ENCODE measurements at regions not wholly inside any gene's neighbourhood (a gene's known extent, or its start where the extent isn't known, plus 50 kb on each side); places are given as distances from the start of the nearest gene placed in this dataset.

DNA sequence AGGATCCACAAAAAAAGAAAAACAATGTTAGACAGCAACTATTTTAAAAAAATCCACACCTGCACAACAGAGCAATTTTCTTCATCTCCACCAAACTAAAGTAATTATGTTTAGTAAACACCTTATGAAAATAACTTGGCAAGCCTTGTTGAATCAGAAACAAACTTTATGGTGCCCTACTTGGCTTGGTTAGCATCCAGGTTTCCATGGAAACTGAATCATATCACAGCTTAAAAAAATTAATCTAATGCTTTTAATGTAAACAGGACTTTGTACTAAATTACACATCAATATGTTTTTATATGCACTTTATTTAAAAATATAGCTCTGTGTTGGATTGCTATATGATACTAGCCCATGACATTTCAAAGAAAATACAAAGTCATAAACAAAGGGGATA, 1882.4 kb downstream of the SUCLG1 start:
- H3K4me1 ChIP-seq (ENCODE audit: control insufficient read depth, insufficient read depth, low read length): no peaks in the 10 kb centered on the region
- H3K36me3 ChIP-seq (ENCODE audit: control insufficient read depth, insufficient read depth, low read length): no peaks in the 10 kb centered on the region
- no peaks in the 10 kb centered on the region for H3K9me3 ChIP-seq (replicated peaks; ENCODE audit: control insufficient read depth, low read depth, low read length)
- no peaks in the 10 kb centered on the region for H3K27me3 ChIP-seq (ENCODE audit: control insufficient read depth, insufficient read depth, low read length)
- no peak overlapping the region for H3K4me3 ChIP-seq (ENCODE audit: low read length)
- no peak for DNase-seq
- H3K27ac ChIP-seq (ENCODE audit: low read length): no peak overlapping the region

GRCh38 chr2:82539280-82539621, 1919.8 kb downstream of the SUCLG1 start:
- Histone ChIP-seq H3K27me3 (ENCODE audit: control insufficient read depth, insufficient read depth, low read length) (no peaks in the 10 kb centered on the region), H3K36me3 (ENCODE audit: control insufficient read depth, insufficient read depth, low read length) (no peaks in the 10 kb centered on the region), H3K4me1 (ENCODE audit: control insufficient read depth, insufficient read depth, low read length) (no peaks in the 10 kb centered on the region), H3K9me3 (replicated peaks; ENCODE audit: control insufficient read depth, low read depth, low read length) (no peaks in the 10 kb centered on the region), H3K4me3 (ENCODE audit: low read length) (no peak overlapping the region), H3K27ac (ENCODE audit: low read length) (no peak overlapping the region)
- DNase-seq: peak; percentile 2
- no CpG with 5 or more reads among the region's 3 CpGs for WGBS (ENCODE audit: insufficient coverage)

DNA sequence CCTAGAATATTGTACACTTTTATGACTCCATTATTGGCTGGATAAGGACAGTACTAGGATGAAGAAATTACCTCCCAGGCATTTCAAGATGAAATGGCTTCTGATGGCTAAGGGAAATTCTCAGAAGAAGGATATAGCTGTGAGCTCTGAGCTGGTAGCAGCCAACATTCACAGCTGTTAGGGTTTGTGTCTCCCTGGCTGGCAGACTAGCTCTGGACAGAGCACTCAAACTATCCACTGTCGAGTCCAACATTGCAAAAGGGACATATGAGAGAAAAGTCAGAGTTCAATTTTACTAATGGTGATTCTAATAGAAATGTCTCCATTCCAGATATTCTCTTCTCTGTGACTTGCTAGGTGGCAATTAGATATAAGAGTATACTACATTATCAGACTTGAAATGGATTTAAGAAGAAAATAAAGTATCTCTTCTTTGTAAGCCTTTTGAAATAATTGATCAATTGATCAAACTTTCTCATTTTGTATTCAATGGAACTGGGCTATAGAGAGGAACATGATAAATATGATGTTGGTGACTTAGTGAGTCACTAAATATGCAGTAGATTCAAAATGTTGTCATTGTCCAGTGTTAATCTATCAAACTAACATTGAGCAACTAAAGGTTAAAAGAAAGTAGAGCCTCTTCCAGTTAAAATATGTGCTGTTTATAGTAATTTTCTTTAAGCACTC, 1920.3 kb downstream of the SUCLG1 start:
- Histone ChIP-seq H3K9me3 (replicated peaks; ENCODE audit: control insufficient read depth, low read depth, low read length) (no peaks in the 10 kb centered on the region), H3K27ac (ENCODE audit: low read length) (no peak overlapping the region), H3K36me3 (ENCODE audit: control insufficient read depth, insufficient read depth, low read length) (no peaks in the 10 kb centered on the region), H3K4me3 (ENCODE audit: low read length) (no peak overlapping the region), H3K4me1 (ENCODE audit: control insufficient read depth, insufficient read depth, low read length) (no peaks in the 10 kb centered on the region), H3K27me3 (ENCODE audit: control insufficient read depth, insufficient read depth, low read length) (no peaks in the 10 kb centered on the region)
- peak; percentile 12 for DNase-seq
- no CpG with 5 or more reads among the region's 1 CpG for WGBS (ENCODE audit: insufficient coverage)

- Histone ChIP-seq H3K36me3 (ENCODE audit: control insufficient read depth, insufficient read depth, low read length) (no peaks in the 10 kb centered on the region), H3K27ac (ENCODE audit: low read length) (no peak overlapping the region), H3K9me3 (replicated peaks; ENCODE audit: control insufficient read depth, low read depth, low read length) (no peaks in the 10 kb centered on the region), H3K27me3 (ENCODE audit: control insufficient read depth, insufficient read depth, low read length) (no peaks in the 10 kb centered on the region), H3K4me3 (ENCODE audit: low read length) (no peak overlapping the region), H3K4me1 (ENCODE audit: control insufficient read depth, insufficient read depth, low read length) (no peaks in the 10 kb centered on the region)
- DNase-seq: no peak
- WGBS (ENCODE audit: insufficient coverage): no CpG with 5 or more reads among the region's 8 CpGs
These were observed 1930.8 kb downstream of the SUCLG1 start for GRCh38 chr2:82528288-82528687.

- H3K4me1 ChIP-seq (ENCODE audit: control insufficient read depth, insufficient read depth, low read length): no peaks in the 10 kb centered on the region
- H3K36me3 ChIP-seq (ENCODE audit: control insufficient read depth, insufficient read depth, low read length): no peaks in the 10 kb centered on the region
- no peak overlapping the region for H3K4me3 ChIP-seq (ENCODE audit: low read length)
- no peaks in the 10 kb centered on the region for H3K27me3 ChIP-seq (ENCODE audit: control insufficient read depth, insufficient read depth, low read length)
- DNase-seq: no peak
- no peak overlapping the region for H3K27ac ChIP-seq (ENCODE audit: low read length)
- WGBS (ENCODE audit: insufficient coverage): 100% methylated on average over 6 of the region's 12 CpGs
- no peaks in the 10 kb centered on the region for H3K9me3 ChIP-seq (replicated peaks; ENCODE audit: control insufficient read depth, low read depth, low read length)
These were observed 1932.0 kb downstream of the SUCLG1 start for GRCh38 chr2:82527124-82527523.

DNA sequence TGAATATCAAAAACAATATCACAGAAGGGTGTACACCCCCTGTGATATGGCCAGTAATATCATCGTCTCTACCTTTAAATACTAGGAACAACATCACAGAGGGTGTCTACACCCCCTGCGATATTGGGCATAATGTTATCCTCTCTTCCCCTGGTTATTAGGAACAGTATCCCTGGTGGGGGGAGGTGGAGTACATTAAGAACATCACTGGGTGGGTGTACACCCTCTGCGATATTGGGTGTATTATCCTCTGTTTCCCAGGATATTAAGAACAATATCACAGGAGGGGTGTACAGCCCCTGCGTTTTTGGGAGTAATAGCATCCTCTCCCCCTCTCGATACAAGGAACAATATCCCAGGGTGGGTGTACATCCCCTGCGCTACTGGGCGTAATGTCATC, 1932.8 kb downstream of the SUCLG1 start:
- no CpG with 5 or more reads among the region's 7 CpGs for WGBS (ENCODE audit: insufficient coverage)
- no peak for DNase-seq
- no peak overlapping the region for H3K27ac ChIP-seq (ENCODE audit: low read length)
- no peaks in the 10 kb centered on the region for H3K9me3 ChIP-seq (replicated peaks; ENCODE audit: control insufficient read depth, low read depth, low read length)
- no peaks in the 10 kb centered on the region for H3K4me1 ChIP-seq (ENCODE audit: control insufficient read depth, insufficient read depth, low read length)
- H3K36me3 ChIP-seq (ENCODE audit: control insufficient read depth, insufficient read depth, low read length): no peaks in the 10 kb centered on the region
- no peak overlapping the region for H3K4me3 ChIP-seq (ENCODE audit: low read length)
- no peaks in the 10 kb centered on the region for H3K27me3 ChIP-seq (ENCODE audit: control insufficient read depth, insufficient read depth, low read length)

DNA sequence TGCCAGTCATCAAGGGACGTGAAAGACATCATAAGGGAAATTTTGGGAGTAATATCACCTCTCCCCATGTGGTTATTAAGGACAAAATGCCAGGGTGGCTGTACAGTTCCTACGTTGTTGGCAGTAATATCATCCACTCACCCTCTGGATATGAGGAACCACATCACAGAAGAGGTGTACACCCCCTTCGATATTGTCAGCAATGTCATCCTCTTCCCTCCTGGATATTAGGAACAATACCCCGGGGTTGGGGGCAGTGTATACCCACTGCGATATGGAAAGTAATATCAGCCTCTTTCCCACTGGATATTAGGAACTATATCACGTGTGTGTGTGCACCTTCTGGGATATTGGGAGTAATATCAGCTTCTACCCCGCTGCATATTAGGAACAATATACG, 1933.3 kb downstream of the SUCLG1 start:
- 86% methylated on average over 4 of the region's 8 CpGs for WGBS (ENCODE audit: insufficient coverage)
- H3K36me3 ChIP-seq (ENCODE audit: control insufficient read depth, insufficient read depth, low read length): no peaks in the 10 kb centered on the region
- H3K27me3 ChIP-seq (ENCODE audit: control insufficient read depth, insufficient read depth, low read length): no peaks in the 10 kb centered on the region
- H3K4me1 ChIP-seq (ENCODE audit: control insufficient read depth, insufficient read depth, low read length): no peaks in the 10 kb centered on the region
- H3K9me3 ChIP-seq (replicated peaks; ENCODE audit: control insufficient read depth, low read depth, low read length): no peaks in the 10 kb centered on the region
- no peak overlapping the region for H3K27ac ChIP-seq (ENCODE audit: low read length)
- DNase-seq: no peak
- H3K4me3 ChIP-seq (ENCODE audit: low read length): no peak overlapping the region

DNA sequence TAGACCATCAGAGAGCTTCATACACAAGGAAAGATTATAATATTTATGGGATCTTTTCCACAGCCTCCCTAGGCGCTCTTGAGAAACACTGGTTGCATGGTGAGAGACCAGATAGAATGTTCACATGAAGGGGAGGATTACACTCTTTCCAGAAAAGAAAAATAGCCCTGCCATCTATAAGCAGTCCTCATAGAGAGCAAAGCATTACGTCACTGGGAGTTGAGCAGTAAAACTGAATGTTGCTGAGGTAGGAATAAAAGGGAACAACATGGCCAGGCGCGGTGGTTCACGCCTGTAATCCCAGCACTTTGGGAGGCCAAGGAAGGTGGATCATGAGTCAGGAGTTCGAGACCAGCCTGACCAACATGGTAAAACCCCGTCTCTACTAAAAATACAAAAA, 1934.3 kb downstream of the SUCLG1 start:
- Histone ChIP-seq H3K4me3 (ENCODE audit: low read length) (no peak overlapping the region), H3K27me3 (ENCODE audit: control insufficient read depth, insufficient read depth, low read length) (no peaks in the 10 kb centered on the region), H3K9me3 (replicated peaks; ENCODE audit: control insufficient read depth, low read depth, low read length) (no peaks in the 10 kb centered on the region), H3K4me1 (ENCODE audit: control insufficient read depth, insufficient read depth, low read length) (no peaks in the 10 kb centered on the region), H3K36me3 (ENCODE audit: control insufficient read depth, insufficient read depth, low read length) (no peaks in the 10 kb centered on the region), H3K27ac (ENCODE audit: low read length) (no peak overlapping the region)
- no peak for DNase-seq
- WGBS (ENCODE audit: insufficient coverage): 96% methylated on average over 4 of the region's 7 CpGs

GRCh38 chr2:82511894-82512293, 1947.2 kb downstream of the SUCLG1 start:
- no peaks in the 10 kb centered on the region for H3K36me3 ChIP-seq (ENCODE audit: control insufficient read depth, insufficient read depth, low read length)
- H3K9me3 ChIP-seq (replicated peaks; ENCODE audit: control insufficient read depth, low read depth, low read length): no peaks in the 10 kb centered on the region
- H3K4me1 ChIP-seq (ENCODE audit: control insufficient read depth, insufficient read depth, low read length): no peaks in the 10 kb centered on the region
- WGBS (ENCODE audit: insufficient coverage): 80% methylated on average over 1 of the region's 1 CpG
- no peak overlapping the region for H3K4me3 ChIP-seq (ENCODE audit: low read length)
- DNase-seq: no peak
- H3K27me3 ChIP-seq (ENCODE audit: control insufficient read depth, insufficient read depth, low read length): no peaks in the 10 kb centered on the region
- H3K27ac ChIP-seq (ENCODE audit: low read length): no peak overlapping the region

GRCh38 chr2:82508702-82509101, 1950.4 kb downstream of the SUCLG1 start:
- Histone ChIP-seq H3K27me3 (ENCODE audit: control insufficient read depth, insufficient read depth, low read length) (no peaks in the 10 kb centered on the region), H3K36me3 (ENCODE audit: control insufficient read depth, insufficient read depth, low read length) (no peaks in the 10 kb centered on the region), H3K27ac (ENCODE audit: low read length) (no peak overlapping the region), H3K4me1 (ENCODE audit: control insufficient read depth, insufficient read depth, low read length) (no peaks in the 10 kb centered on the region), H3K4me3 (ENCODE audit: low read length) (no peak overlapping the region), H3K9me3 (replicated peaks; ENCODE audit: control insufficient read depth, low read depth, low read length) (no peaks in the 10 kb centered on the region)
- WGBS (ENCODE audit: insufficient coverage): 100% methylated on average over 2 of the region's 2 CpGs
- DNase-seq: no peak

- Histone ChIP-seq H3K9me3 (replicated peaks; ENCODE audit: control insufficient read depth, low read depth, low read length) (no peaks in the 10 kb centered on the region), H3K27ac (ENCODE audit: low read length) (no peak overlapping the region), H3K36me3 (ENCODE audit: control insufficient read depth, insufficient read depth, low read length) (no peaks in the 10 kb centered on the region), H3K4me1 (ENCODE audit: control insufficient read depth, insufficient read depth, low read length) (no peaks in the 10 kb centered on the region), H3K27me3 (ENCODE audit: control insufficient read depth, insufficient read depth, low read length) (no peaks in the 10 kb centered on the region), H3K4me3 (ENCODE audit: low read length) (no peak overlapping the region)
- no peak for DNase-seq
- WGBS (ENCODE audit: insufficient coverage): 90% methylated on average over 7 of the region's 11 CpGs
These were observed 1951.4 kb downstream of the SUCLG1 start for GRCh38 chr2:82507657-82508056.
